ENCODE measurements at regions not wholly inside any gene's neighbourhood (a gene's known extent, or its start where the extent isn't known, plus 50 kb on each side); places are given as distances from the start of the nearest gene placed in this dataset.

- H2AFZ ChIP-seq (ENCODE audit: low read length): no peak overlapping the region
- H4K91ac ChIP-seq (ENCODE audit: low read depth, low read length, poor library complexity): no peak overlapping the region
- WGBS, 2 donors (ENCODE audit: extremely low coverage in 2 of 2, insufficient read length in 2 of 2, insufficient replicate concordance in 1 of 2): no CpG with 5 or more reads among the region's 6 CpGs
- H3K4me3 ChIP-seq (ENCODE audit: low read length in 2 of 2): no peak overlapping the region
- H3K4ac ChIP-seq (ENCODE audit: low read length): no peak overlapping the region
- no peak for DNase-seq (ENCODE audit: low spot score)
- H3K14ac ChIP-seq (ENCODE audit: low read length): no peak overlapping the region
- H3K23ac ChIP-seq (ENCODE audit: low read depth, low read length, poor library complexity): no peak overlapping the region
- H3K27me3 ChIP-seq (ENCODE audit: control insufficient read depth in 3 of 3, insufficient read depth in 3 of 3, low read depth in 1 of 3, low read length in 3 of 3): no peaks in the 10 kb centered on the region
- no peak overlapping the region for H2AK5ac ChIP-seq (ENCODE audit: low read depth, low read length)
- H3K27ac ChIP-seq (replicated peaks; ENCODE audit: low read length): no peak overlapping the region
- no peaks in the 10 kb centered on the region for H3K36me3 ChIP-seq (replicated peaks in 1 of 2; ENCODE audit: control insufficient read depth in 2 of 2, insufficient read depth in 2 of 2, low read length in 2 of 2)
- H3K18ac ChIP-seq (ENCODE audit: low read length): no peak overlapping the region
- no peaks in the 10 kb centered on the region for H3K79me1 ChIP-seq (ENCODE audit: low read depth, low read length)
- H4K8ac ChIP-seq (ENCODE audit: low read depth, low read length): no peak overlapping the region
- no peak overlapping the region for H2BK12ac ChIP-seq (ENCODE audit: low read length)
- H2BK15ac ChIP-seq (ENCODE audit: low read length): no peak overlapping the region
- H3K4me2 ChIP-seq (ENCODE audit: insufficient read depth, low read length, poor library complexity, severe bottlenecking): no peak overlapping the region
- H2BK120ac ChIP-seq (ENCODE audit: low read depth, low read length): no peak overlapping the region
- no peaks in the 10 kb centered on the region for H3K4me1 ChIP-seq (ENCODE audit: control insufficient read depth in 2 of 2, insufficient read depth in 1 of 2, low read depth in 1 of 2, low read length in 2 of 2)
- H2BK5ac ChIP-seq (ENCODE audit: low read length): no peak overlapping the region
- H3K9me3 ChIP-seq (replicated peaks in 1 of 2; ENCODE audit: control insufficient read depth in 2 of 2, insufficient read depth in 1 of 2, low read depth in 1 of 2, low read length in 2 of 2): peaks cover 0 to 3% of the 10 kb centered on the region in 2 donors
- no peak overlapping the region for H3K9ac ChIP-seq (ENCODE audit: low read depth, low read length, poor library complexity)
Measured at GRCh38 chr13:109954441-109954840, 168.1 kb upstream of the IRS2 start.

GRCh38 chr13:109951491-109951890 is 165.1 kb upstream of the IRS2 start:
- no peak overlapping the region for H2AFZ ChIP-seq (ENCODE audit: low read length)
- WGBS, 2 donors (ENCODE audit: extremely low coverage in 2 of 2, insufficient read length in 2 of 2, insufficient replicate concordance in 1 of 2): no CpG with 5 or more reads among the region's 1 CpG

GRCh38 chr13:109949397-109949796 is 163.0 kb upstream of the IRS2 start:
- Histone ChIP-seq H3K4ac (ENCODE audit: low read length) (no peak overlapping the region), H2BK15ac (ENCODE audit: low read length) (no peak overlapping the region), H2AK5ac (ENCODE audit: low read depth, low read length) (no peak overlapping the region), H3K4me2 (ENCODE audit: insufficient read depth, low read length, poor library complexity, severe bottlenecking) (no peak overlapping the region), H3K36me3 (replicated peaks in 1 of 2; ENCODE audit: control insufficient read depth in 2 of 2, insufficient read depth in 2 of 2, low read length in 2 of 2) (no peaks in the 10 kb centered on the region), H3K79me1 (ENCODE audit: low read depth, low read length) (no peaks in the 10 kb centered on the region), H2BK12ac (ENCODE audit: low read length) (no peak overlapping the region), H3K27ac (replicated peaks; ENCODE audit: low read length) (no peak overlapping the region), H3K9ac (ENCODE audit: low read depth, low read length, poor library complexity) (no peak overlapping the region), H2AFZ (ENCODE audit: low read length) (no peak overlapping the region), H3K18ac (ENCODE audit: low read length) (no peak overlapping the region), H3K9me3 (replicated peaks in 1 of 2; ENCODE audit: control insufficient read depth in 2 of 2, insufficient read depth in 1 of 2, low read depth in 1 of 2, low read length in 2 of 2) (no peaks in the 10 kb centered on the region), H3K14ac (ENCODE audit: low read length) (no peak overlapping the region), H2BK120ac (ENCODE audit: low read depth, low read length) (no peak overlapping the region), H3K23ac (ENCODE audit: low read depth, low read length, poor library complexity) (no peak overlapping the region), H4K8ac (ENCODE audit: low read depth, low read length) (no peak overlapping the region), H3K4me3 (ENCODE audit: low read length in 2 of 2) (no peak overlapping the region), H4K91ac (ENCODE audit: low read depth, low read length, poor library complexity) (no peak overlapping the region), H2BK5ac (ENCODE audit: low read length) (no peak overlapping the region), H3K27me3 (ENCODE audit: control insufficient read depth in 3 of 3, insufficient read depth in 3 of 3, low read depth in 1 of 3, low read length in 3 of 3) (no peaks in the 10 kb centered on the region), H3K4me1 (ENCODE audit: control insufficient read depth in 2 of 2, insufficient read depth in 1 of 2, low read depth in 1 of 2, low read length in 2 of 2) (no peaks in the 10 kb centered on the region)
- no CpG with 5 or more reads among the region's 2 CpGs for WGBS, 2 donors (ENCODE audit: extremely low coverage in 2 of 2, insufficient read length in 2 of 2, insufficient replicate concordance in 1 of 2)
- DNase-seq (ENCODE audit: low spot score): no peak

More at GRCh38 chr13:109951491-109951890, 165.1 kb upstream of the IRS2 start:
- Histone ChIP-seq H2BK120ac (ENCODE audit: low read depth, low read length) (no peak overlapping the region), H3K9me3 (replicated peaks in 1 of 2; ENCODE audit: control insufficient read depth in 2 of 2, insufficient read depth in 1 of 2, low read depth in 1 of 2, low read length in 2 of 2) (no peaks in the 10 kb centered on the region), H3K4me2 (ENCODE audit: insufficient read depth, low read length, poor library complexity, severe bottlenecking) (no peak overlapping the region), H2BK15ac (ENCODE audit: low read length) (no peak overlapping the region), H3K4me3 (ENCODE audit: low read length in 2 of 2) (no peak overlapping the region), H3K36me3 (replicated peaks in 1 of 2; ENCODE audit: control insufficient read depth in 2 of 2, insufficient read depth in 2 of 2, low read length in 2 of 2) (no peaks in the 10 kb centered on the region), H3K9ac (ENCODE audit: low read depth, low read length, poor library complexity) (no peak overlapping the region), H2BK5ac (ENCODE audit: low read length) (no peak overlapping the region), H3K27ac (replicated peaks; ENCODE audit: low read length) (no peak overlapping the region), H3K79me1 (ENCODE audit: low read depth, low read length) (no peaks in the 10 kb centered on the region), H3K4ac (ENCODE audit: low read length) (no peak overlapping the region), H2AK5ac (ENCODE audit: low read depth, low read length) (no peak overlapping the region), H3K4me1 (ENCODE audit: control insufficient read depth in 2 of 2, insufficient read depth in 1 of 2, low read depth in 1 of 2, low read length in 2 of 2) (no peaks in the 10 kb centered on the region), H4K8ac (ENCODE audit: low read depth, low read length) (no peak overlapping the region), H3K23ac (ENCODE audit: low read depth, low read length, poor library complexity) (no peak overlapping the region), H3K18ac (ENCODE audit: low read length) (no peak overlapping the region), H3K14ac (ENCODE audit: low read length) (no peak overlapping the region), H3K27me3 (ENCODE audit: control insufficient read depth in 3 of 3, insufficient read depth in 3 of 3, low read depth in 1 of 3, low read length in 3 of 3) (no peaks in the 10 kb centered on the region), H2BK12ac (ENCODE audit: low read length) (no peak overlapping the region), H4K91ac (ENCODE audit: low read depth, low read length, poor library complexity) (no peak overlapping the region)
- no peak for DNase-seq (ENCODE audit: low spot score)

- Histone ChIP-seq H3K18ac (ENCODE audit: low read length) (no peak overlapping the region), H3K9me3 (replicated peaks in 1 of 2; ENCODE audit: control insufficient read depth in 2 of 2, insufficient read depth in 1 of 2, low read depth in 1 of 2, low read length in 2 of 2) (no peaks in the 10 kb centered on the region), H3K27me3 (ENCODE audit: control insufficient read depth in 3 of 3, insufficient read depth in 3 of 3, low read depth in 1 of 3, low read length in 3 of 3) (no peaks in the 10 kb centered on the region), H3K79me1 (ENCODE audit: low read depth, low read length) (no peaks in the 10 kb centered on the region), H3K4me3 (ENCODE audit: low read length in 2 of 2) (no peak overlapping the region), H2BK5ac (ENCODE audit: low read length) (no peak overlapping the region), H3K9ac (ENCODE audit: low read depth, low read length, poor library complexity) (no peak overlapping the region), H4K8ac (ENCODE audit: low read depth, low read length) (no peak overlapping the region), H3K36me3 (replicated peaks in 1 of 2; ENCODE audit: control insufficient read depth in 2 of 2, insufficient read depth in 2 of 2, low read length in 2 of 2) (no peaks in the 10 kb centered on the region), H3K23ac (ENCODE audit: low read depth, low read length, poor library complexity) (no peak overlapping the region), H2AFZ (ENCODE audit: low read length) (no peak overlapping the region), H2BK15ac (ENCODE audit: low read length) (no peak overlapping the region), H3K14ac (ENCODE audit: low read length) (no peak overlapping the region), H3K4ac (ENCODE audit: low read length) (no peak overlapping the region), H3K27ac (replicated peaks; ENCODE audit: low read length) (no peak overlapping the region), H2AK5ac (ENCODE audit: low read depth, low read length) (no peak overlapping the region), H2BK12ac (ENCODE audit: low read length) (no peak overlapping the region), H4K91ac (ENCODE audit: low read depth, low read length, poor library complexity) (no peak overlapping the region), H3K4me2 (ENCODE audit: insufficient read depth, low read length, poor library complexity, severe bottlenecking) (no peak overlapping the region), H3K4me1 (ENCODE audit: control insufficient read depth in 2 of 2, insufficient read depth in 1 of 2, low read depth in 1 of 2, low read length in 2 of 2) (no peaks in the 10 kb centered on the region), H2BK120ac (ENCODE audit: low read depth, low read length) (no peak overlapping the region)
- no peak for DNase-seq (ENCODE audit: low spot score)
- WGBS, 2 donors (ENCODE audit: extremely low coverage in 2 of 2, insufficient read length in 2 of 2, insufficient replicate concordance in 1 of 2): no CpG with 5 or more reads among the region's 2 CpGs
Measured at GRCh38 chr13:109947006-109947405, 160.6 kb upstream of the IRS2 start.
